Adrenal gland (tissue), 9 donors: ENCODE measurements at regions not wholly inside any gene's neighbourhood (a gene's known extent, or its start where the extent isn't known, plus 50 kb on each side); places are given as distances from the start of the nearest gene placed in this dataset.
"Not testable (repeated sequence)": the region's sequence is repeated elsewhere in the genome, so short reads cannot be mapped to it uniquely, and the experiment has no call there.

Experiments used
- DNase-seq, 7 donors: peaks; one replicate each; pipeline ENCODE4 v3.0.0-alpha.2; 2019 to 2020
- H3K27ac ChIP-seq, 5 donors: fragments of 200-600 bp; sonication (generic) in 4 of 5; 1 replicate in 3 of 5; 2 replicates in 2 of 5; pipeline versions ENCODE4 v1.5.1 to v1.8.0; 2016 to 2020; ENCODE audit warnings: mild to moderate bottlenecking in 1 of 5
- H3K27me3 ChIP-seq: fragments of 200-600 bp; 2 replicates; pipeline ENCODE4 v1.8.0; 2021
- H3K36me3 ChIP-seq, 2 donors: fragments of 200-600 bp; replicated peaks in 1 of 2; 1 replicate in 1 of 2; 2 replicates in 1 of 2; pipeline versions ENCODE4 v1.5.1 to v1.8.0; 2018 to 2022
- H3K4me1 ChIP-seq, 2 donors: fragments of 200-600 bp; replicated peaks in 1 of 2; 1 replicate in 1 of 2; 2 replicates in 1 of 2; pipeline versions ENCODE4 v1.5.1 to v1.8.0; 2018 to 2021
- H3K4me3 ChIP-seq, 4 donors: fragments of 200-600 bp; sonication (generic) in 3 of 4; one replicate each; pipeline ENCODE4 v1.5.1; 2016 to 2018
- H3K9me3 ChIP-seq, 3 donors: fragments of 200-600 bp; sonication (generic) in 1 of 3; replicated peaks in 1 of 3; 1 replicate in 2 of 3; 2 replicates in 1 of 3; pipeline versions ENCODE4 v1.5.1 to v1.8.0; 2016 to 2021
- CTCF ChIP-seq, 6 experiments: fragments of 450-650 bp in 4 of 6; fragments of 200-600 bp in 2 of 6; sonication (generic) in 1 of 6; IDR thresholded peaks; 1 replicate in 5 of 6; 2 replicates in 1 of 6; pipeline versions ENCODE4 v1.5.1 to v1.8.0; 2016 to 2021; ENCODE audit warnings: antibody characterized with exemption in 6 of 6, mild to moderate bottlenecking in 2 of 6, moderate library complexity in 1 of 6
- POLR2A ChIP-seq, 2 donors: fragments of 450-650 bp; IDR thresholded peaks; one replicate each; pipeline ENCODE4 v1.6.1; 2017; ENCODE audit warnings: antibody characterized with exemption in 2 of 2, mild to moderate bottlenecking in 2 of 2, moderate library complexity in 1 of 2
- WGBS, 4 donors: extraction: QIAGEN DNeasy Blood & Tissue Kit in 2 of 4; methylation state at CpG; one replicate each; pipeline versions ENCODE4 v1.1.5 to v1.1.7; 2013 to 2017; 5-methylcytosine and 5-hydroxymethylcytosine counted together
- intact Hi-C, 2 donors: fragments of 100-400 bp; cut with DNase I; formaldehyde crosslinking; loops; one replicate each; pipeline versions ENCODE4 v1.14.1 to v1.15.0; 2022 to 2023
- donor health status: healthy with polysubstance abuse.
- donor health status: Bipolar disorder and iron deficiency.
- donor health status: DM: yes; HTN: yes; CAD: no.
- donor health status: DM: no; HTN: no; CAD: no.
- donor health status: DM: no; HTN: no; CAD: no.

DNA sequence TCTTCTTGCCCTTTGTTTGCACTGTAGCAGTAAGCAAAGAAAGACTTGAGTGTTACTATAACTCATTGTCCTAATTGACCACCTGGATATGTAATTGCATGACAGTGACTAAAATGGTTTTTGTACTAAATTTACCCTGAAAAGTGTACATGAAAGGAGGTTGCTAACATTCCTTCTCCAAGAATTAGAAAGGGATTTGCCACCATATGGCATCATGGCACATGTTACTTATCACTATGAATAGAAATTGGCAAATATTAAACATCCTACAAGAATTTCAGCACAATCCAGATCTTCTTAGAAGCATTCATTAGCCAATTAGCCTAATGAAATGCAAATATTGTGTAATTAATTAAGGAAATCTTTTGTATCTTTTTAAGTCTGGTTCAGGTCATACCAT lies 834.2 kb downstream of the STPG2 start:
- H3K36me3 ChIP-seq, result no peaks in the 10 kb centered on the region
- no peaks in the 10 kb centered on the region for H3K9me3 ChIP-seq
- no peak overlapping the region for H3K4me3 ChIP-seq
- DNase-seq, result no peak
- no peaks in the 10 kb centered on the region for H3K27me3 ChIP-seq
- H3K27ac ChIP-seq, result no peak overlapping the region
- TF ChIP-seq CTCF (IDR thresholded peaks at IDR 0.05) (no peak), POLR2A (IDR thresholded peaks at IDR 0.05) (no peak)
- intact Hi-C loops, result no loop called here
- H3K4me1 ChIP-seq, result no peaks in the 10 kb centered on the region

- Histone ChIP-seq H3K4me3 (no peak overlapping the region), H3K27me3 (no peaks in the 10 kb centered on the region), H3K9me3 (no peaks in the 10 kb centered on the region), H3K36me3 (no peaks in the 10 kb centered on the region), H3K27ac (no peak overlapping the region), H3K4me1 (no peaks in the 10 kb centered on the region)
- DNase-seq, result no peak
- intact Hi-C loops, result no loop called here
- 43 to 64% (median 58%) methylated on average over 2 of the region's 2 CpGs for WGBS, 4 donors
- TF ChIP-seq CTCF (IDR thresholded peaks at IDR 0.05) (no peak), POLR2A (IDR thresholded peaks at IDR 0.05) (no peak)
Measured at GRCh38 chr4:97317201-97317600, 826.1 kb downstream of the STPG2 start.

- no peak overlapping the region for H3K4me3 ChIP-seq
- TF ChIP-seq CTCF (IDR thresholded peaks at IDR 0.05), result no peak
- no peak for TF ChIP-seq POLR2A (IDR thresholded peaks at IDR 0.05)
- DNase-seq, result no peak
- 27 to 39% (median 31%) methylated on average over 2 of the region's 2 CpGs for WGBS, 4 donors
- H3K4me1 ChIP-seq, result no peaks in the 10 kb centered on the region
- no peaks in the 10 kb centered on the region for H3K36me3 ChIP-seq
- intact Hi-C loops, result no loop called here
- no peaks in the 10 kb centered on the region for H3K27me3 ChIP-seq
- no peak overlapping the region for H3K27ac ChIP-seq
- no peaks in the 10 kb centered on the region for H3K9me3 ChIP-seq
Measured at GRCh38 chr4:97317671-97318070, 825.6 kb downstream of the STPG2 start.

DNA sequence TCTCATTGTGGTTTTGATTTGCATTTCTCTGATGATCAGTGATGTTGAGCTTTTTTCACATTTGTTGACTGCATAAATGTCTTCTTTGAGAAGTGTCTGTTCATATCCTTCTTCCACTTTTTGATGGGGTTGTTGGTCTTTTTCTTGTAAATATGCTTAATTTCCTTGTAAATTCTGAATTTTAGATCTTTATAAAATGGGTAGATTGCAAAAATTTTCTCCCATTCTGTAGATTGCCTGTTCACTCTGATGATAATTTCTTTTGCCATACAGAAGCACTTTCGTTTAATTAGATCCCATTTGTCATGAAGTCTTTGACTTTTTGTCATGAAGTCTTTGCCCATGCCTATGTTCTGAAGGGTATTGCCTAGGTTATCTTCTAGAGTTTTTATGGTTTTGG lies 817.5 kb downstream of the STPG2 start:
- H3K4me3 ChIP-seq, DNase-seq, intact Hi-C loops, H3K27ac ChIP-seq, H3K4me1 ChIP-seq, H3K27me3 ChIP-seq, H3K9me3 ChIP-seq, H3K36me3 ChIP-seq: not testable (repeated sequence)
- 26 to 79% (median 73%) methylated on average over 1 of the region's 1 CpG for WGBS, 4 donors

DNA sequence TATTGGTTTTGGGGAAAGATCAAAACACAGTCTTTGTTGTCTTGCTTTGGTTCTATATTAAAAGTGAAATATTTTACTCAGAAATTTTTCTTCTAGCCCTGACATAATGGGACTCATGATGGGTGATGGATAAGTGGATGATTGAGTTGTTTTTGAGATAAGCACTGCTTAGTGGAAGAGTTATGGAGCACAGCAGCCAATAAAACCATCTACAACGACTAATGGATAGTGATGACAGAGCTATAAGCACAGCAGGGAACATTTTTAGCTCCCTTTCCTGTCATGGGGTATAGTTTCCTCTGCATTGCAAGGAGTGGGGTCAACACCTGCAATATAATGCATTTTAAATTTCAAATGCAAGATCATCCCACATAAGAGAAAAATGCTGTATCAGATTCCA lies 812.4 kb downstream of the STPG2 start:
- Histone ChIP-seq H3K27me3 (no peaks in the 10 kb centered on the region), H3K27ac (no peak overlapping the region), H3K9me3 (no peaks in the 10 kb centered on the region), H3K4me3 (no peak overlapping the region), H3K36me3 (no peaks in the 10 kb centered on the region), H3K4me1 (no peaks in the 10 kb centered on the region)
- 4 to 10% (median 6%) methylated on average over 1 of the region's 1 CpG for WGBS, 4 donors
- intact Hi-C loops, result no loop called here
- DNase-seq, result no peak
- TF ChIP-seq CTCF (IDR thresholded peaks at IDR 0.05) (no peak), POLR2A (IDR thresholded peaks at IDR 0.05) (no peak)
